RWPE2 (cell line): ENCODE measurements at regions not wholly inside any gene's neighbourhood (a gene's known extent, or its start where the extent isn't known, plus 50 kb on each side); places are given as distances from the start of the nearest gene placed in this dataset.

Source experiments
- ATAC-seq: fragments of 200-7000 bp; cut with Tn5 transposase; 3 replicates; pipeline ENCODE4 v1.9.1; 2021; ENCODE audit warnings: low read depth
- DNase-seq: peaks from one replicate; pipeline ENCODE4 v3.0.0-alpha.2; 2020; ENCODE audit warnings: low spot score
- H3K27ac ChIP-seq: fragments of 450-650 bp; 2 replicates; pipeline ENCODE4 v1.5.1; 2017; ENCODE audit warnings: mild to moderate bottlenecking; ENCODE audit not compliant: poor library complexity, severe bottlenecking
- H3K27me3 ChIP-seq: fragments of 250-450 bp; sonication (Bioruptor Pico); 2 replicates; pipeline ENCODE4 v1.5.1; 2021; ENCODE audit warnings: mild to moderate bottlenecking, moderate library complexity; ENCODE audit not compliant: insufficient read depth, poor library complexity, severe bottlenecking
- H3K36me3 ChIP-seq: fragments of 250-450 bp; sonication (Bioruptor Pico); 2 replicates; pipeline ENCODE4 v1.5.1; 2020; ENCODE audit warnings: low read depth, mild to moderate bottlenecking, moderate library complexity
- H3K4me1 ChIP-seq: fragments of 250-450 bp; sonication (Bioruptor Pico); 2 replicates; pipeline ENCODE4 v1.5.1; 2021; ENCODE audit warnings: mild to moderate bottlenecking, moderate library complexity; ENCODE audit not compliant: insufficient read depth, poor library complexity, severe bottlenecking
- H3K4me3 ChIP-seq: fragments of 250-450 bp; sonication (Bioruptor Pico); 2 replicates; pipeline ENCODE4 v1.5.1; 2021; ENCODE audit warnings: mild to moderate bottlenecking, moderate library complexity; ENCODE audit not compliant: severe bottlenecking
- H3K9me3 ChIP-seq: fragments of 250-450 bp; sonication (Bioruptor Pico); 2 replicates; pipeline ENCODE4 v1.5.1; 2021; ENCODE audit warnings: mild to moderate bottlenecking, moderate library complexity; ENCODE audit not compliant: severe bottlenecking
- TF ChIP-seq, protein P1 (sequence below): fragments of 450-650 bp; IDR thresholded peaks from one replicate; pipeline ENCODE4 v1.5.1; 2017; ENCODE audit warnings: mild to moderate bottlenecking, moderate library complexity; ENCODE audit not compliant: poor library complexity, severe bottlenecking

DNA sequence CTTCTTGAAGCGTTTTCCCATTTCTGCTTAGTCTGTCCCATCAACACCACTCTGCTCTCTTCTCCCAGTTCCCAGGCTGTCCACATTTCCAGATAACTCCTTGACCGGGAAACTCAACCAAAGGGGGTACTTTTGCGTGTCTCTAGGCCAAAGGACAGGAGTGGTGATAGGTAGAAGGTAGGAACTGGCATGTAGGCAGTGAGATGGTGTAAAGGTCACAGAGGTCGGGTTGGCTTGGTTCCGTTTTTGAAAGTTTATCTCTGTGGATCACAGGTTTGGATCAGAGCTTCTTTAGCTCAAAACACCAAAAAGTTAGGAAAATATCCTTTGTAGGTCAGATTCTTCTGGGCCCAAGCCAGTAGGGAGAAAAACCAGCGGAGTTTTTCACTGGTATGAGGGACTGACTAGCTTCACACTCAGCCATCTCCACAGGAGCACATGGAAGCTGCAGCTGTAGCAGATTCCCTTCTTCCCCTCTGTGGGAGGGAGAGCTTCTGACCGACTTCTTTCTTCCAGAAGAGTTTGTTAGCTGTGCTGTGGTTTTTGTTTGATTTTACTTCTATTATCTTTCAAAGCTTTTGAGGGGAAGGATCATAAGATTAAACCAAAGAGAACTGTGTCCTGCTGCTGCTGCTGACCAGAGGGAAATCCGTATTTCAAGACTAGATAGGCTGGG, 98.4 kb upstream of the DMRT1 start:
- no peak overlapping the region for H3K4me3 ChIP-seq
- TF ChIP-seq, protein P1, sequence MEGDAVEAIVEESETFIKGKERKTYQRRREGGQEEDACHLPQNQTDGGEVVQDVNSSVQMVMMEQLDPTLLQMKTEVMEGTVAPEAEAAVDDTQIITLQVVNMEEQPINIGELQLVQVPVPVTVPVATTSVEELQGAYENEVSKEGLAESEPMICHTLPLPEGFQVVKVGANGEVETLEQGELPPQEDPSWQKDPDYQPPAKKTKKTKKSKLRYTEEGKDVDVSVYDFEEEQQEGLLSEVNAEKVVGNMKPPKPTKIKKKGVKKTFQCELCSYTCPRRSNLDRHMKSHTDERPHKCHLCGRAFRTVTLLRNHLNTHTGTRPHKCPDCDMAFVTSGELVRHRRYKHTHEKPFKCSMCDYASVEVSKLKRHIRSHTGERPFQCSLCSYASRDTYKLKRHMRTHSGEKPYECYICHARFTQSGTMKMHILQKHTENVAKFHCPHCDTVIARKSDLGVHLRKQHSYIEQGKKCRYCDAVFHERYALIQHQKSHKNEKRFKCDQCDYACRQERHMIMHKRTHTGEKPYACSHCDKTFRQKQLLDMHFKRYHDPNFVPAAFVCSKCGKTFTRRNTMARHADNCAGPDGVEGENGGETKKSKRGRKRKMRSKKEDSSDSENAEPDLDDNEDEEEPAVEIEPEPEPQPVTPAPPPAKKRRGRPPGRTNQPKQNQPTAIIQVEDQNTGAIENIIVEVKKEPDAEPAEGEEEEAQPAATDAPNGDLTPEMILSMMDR = no peak
- DNase-seq = no peak
- no peaks in the 10 kb centered on the region for H3K27me3 ChIP-seq
- H3K27ac ChIP-seq = no peak overlapping the region
- peaks cover 14% of the 10 kb centered on the region for H3K4me1 ChIP-seq
- ATAC-seq = no peak
- peaks cover 78% of the 10 kb centered on the region for H3K36me3 ChIP-seq
- no peaks in the 10 kb centered on the region for H3K9me3 ChIP-seq

- Histone ChIP-seq H3K36me3 (peaks cover 69% of the 10 kb centered on the region), H3K27me3 (no peaks in the 10 kb centered on the region), H3K27ac (no peak overlapping the region), H3K4me3 (no peak overlapping the region), H3K4me1 (peaks cover 13% of the 10 kb centered on the region), H3K9me3 (no peaks in the 10 kb centered on the region)
- no peak for ATAC-seq
- no peak for DNase-seq
- TF ChIP-seq, protein P1 = no peak
Observed at GRCh38 chr9:744046-744712, 97.3 kb upstream of the DMRT1 start.

DNA sequence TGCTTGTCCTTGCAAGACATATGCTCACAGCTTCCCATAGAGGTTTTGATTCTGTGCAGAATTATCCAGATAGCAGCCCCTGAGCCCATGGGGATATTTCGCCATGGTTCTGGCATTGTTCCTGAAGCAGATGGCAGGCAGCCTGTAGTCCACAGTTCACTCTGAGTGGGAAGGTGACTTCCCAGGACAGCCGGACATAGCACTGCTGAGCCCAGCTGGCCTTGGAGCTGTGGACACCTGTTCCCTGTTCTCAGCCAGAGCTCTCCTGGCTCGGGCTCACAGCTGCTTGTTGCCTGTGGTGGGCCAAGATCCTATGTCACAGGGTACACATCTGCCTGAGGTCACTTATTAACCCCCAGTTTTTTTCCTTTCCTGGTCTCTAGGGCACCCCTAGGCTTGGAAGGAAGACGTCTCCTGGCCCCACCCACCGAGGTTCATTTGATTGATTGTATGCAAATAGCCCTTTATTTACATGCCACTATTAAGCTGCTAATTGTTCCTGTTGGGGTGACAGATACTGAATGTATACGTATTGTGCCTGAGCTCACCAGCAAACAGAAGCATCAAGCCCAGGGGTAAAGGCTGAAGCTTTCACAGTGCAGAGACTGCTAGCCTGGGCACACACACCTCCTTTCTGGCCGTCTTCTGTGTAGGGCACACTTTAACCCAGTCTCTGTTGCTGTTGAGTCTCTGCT, 96.6 kb upstream of the DMRT1 start:
- TF ChIP-seq, protein P1 = no peak
- peaks cover 18% of the 10 kb centered on the region for H3K4me1 ChIP-seq
- no peaks in the 10 kb centered on the region for H3K9me3 ChIP-seq
- no peak overlapping the region for H3K4me3 ChIP-seq
- H3K27ac ChIP-seq = no peak overlapping the region
- peaks cover 61% of the 10 kb centered on the region for H3K36me3 ChIP-seq
- ATAC-seq (no peak), DNase-seq (no peak)
- H3K27me3 ChIP-seq = no peaks in the 10 kb centered on the region

GRCh38 chr9:745761-746380, 95.6 kb upstream of the DMRT1 start:
- no peak overlapping the region for H3K4me3 ChIP-seq
- H3K4me1 ChIP-seq = peaks cover 26% of the 10 kb centered on the region
- DNase-seq (no peak), ATAC-seq (no peak)
- H3K27ac ChIP-seq = no peak overlapping the region
- no peaks in the 10 kb centered on the region for H3K27me3 ChIP-seq
- H3K9me3 ChIP-seq = no peaks in the 10 kb centered on the region
- H3K36me3 ChIP-seq = peaks cover 52% of the 10 kb centered on the region
- TF ChIP-seq, protein P1 = no peak
